ENCODE measurements at regions not wholly inside any gene's neighbourhood (a gene's known extent, or its start where the extent isn't known, plus 50 kb on each side); places are given as distances from the start of the nearest gene placed in this dataset.

DNA sequence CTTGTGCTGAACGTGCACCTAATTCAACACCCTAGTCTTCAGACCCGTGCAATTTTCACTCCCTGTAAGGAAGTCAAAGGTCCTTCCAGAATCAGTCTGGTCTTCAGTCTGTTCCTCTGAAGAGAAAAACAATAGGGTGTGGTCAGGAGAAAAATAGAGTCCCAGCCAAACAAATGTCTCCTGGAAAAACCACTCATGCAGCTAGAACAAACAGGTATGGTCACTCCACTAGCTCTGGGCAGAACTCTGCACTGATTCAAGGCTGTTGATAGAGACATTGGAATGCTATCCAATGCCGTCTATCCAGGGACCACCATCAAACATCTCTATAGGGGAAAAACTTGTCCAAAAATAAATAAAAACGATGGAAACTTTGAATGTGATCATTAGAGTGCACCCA is 81.8 kb upstream of the MAP3K1 start:
- TF ChIP-seq GABPA (IDR thresholded peaks at IDR 0.05; ENCODE audit: low read depth) (no peak), REST (IDR thresholded peaks at IDR 0.05; ENCODE audit: insufficient replicate concordance, low read depth) (no peak), POLR2AphosphoS5 (IDR thresholded peaks at IDR 0.05; ENCODE audit: low read depth) (no peak), SPI1 (IDR thresholded peaks at IDR 0.05; ENCODE audit: borderline replicate concordance, low read depth) (no peak)
- TF ChIP-seq, protein P1, sequence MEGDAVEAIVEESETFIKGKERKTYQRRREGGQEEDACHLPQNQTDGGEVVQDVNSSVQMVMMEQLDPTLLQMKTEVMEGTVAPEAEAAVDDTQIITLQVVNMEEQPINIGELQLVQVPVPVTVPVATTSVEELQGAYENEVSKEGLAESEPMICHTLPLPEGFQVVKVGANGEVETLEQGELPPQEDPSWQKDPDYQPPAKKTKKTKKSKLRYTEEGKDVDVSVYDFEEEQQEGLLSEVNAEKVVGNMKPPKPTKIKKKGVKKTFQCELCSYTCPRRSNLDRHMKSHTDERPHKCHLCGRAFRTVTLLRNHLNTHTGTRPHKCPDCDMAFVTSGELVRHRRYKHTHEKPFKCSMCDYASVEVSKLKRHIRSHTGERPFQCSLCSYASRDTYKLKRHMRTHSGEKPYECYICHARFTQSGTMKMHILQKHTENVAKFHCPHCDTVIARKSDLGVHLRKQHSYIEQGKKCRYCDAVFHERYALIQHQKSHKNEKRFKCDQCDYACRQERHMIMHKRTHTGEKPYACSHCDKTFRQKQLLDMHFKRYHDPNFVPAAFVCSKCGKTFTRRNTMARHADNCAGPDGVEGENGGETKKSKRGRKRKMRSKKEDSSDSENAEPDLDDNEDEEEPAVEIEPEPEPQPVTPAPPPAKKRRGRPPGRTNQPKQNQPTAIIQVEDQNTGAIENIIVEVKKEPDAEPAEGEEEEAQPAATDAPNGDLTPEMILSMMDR (IDR thresholded peaks at IDR 0.05; ENCODE audit: insufficient read depth, low read length): no peak

Data from HL-60 (cell line).